Peyer's patch (tissue), 4 donors: ENCODE measurements at regions not wholly inside any gene's neighbourhood (a gene's known extent, or its start where the extent isn't known, plus 50 kb on each side); places are given as distances from the start of the nearest gene placed in this dataset.

Experiments
- DNase-seq, 3 donors: peaks; one replicate each; pipeline ENCODE4 v3.0.0-alpha.2; 2017 to 2019
- H3K27ac ChIP-seq, 4 donors: fragments of 200-600 bp; sonication (generic); one replicate each; pipeline ENCODE4 v1.5.1; 2016 to 2019
- H3K27me3 ChIP-seq, 2 donors: fragments of 200-600 bp; sonication (generic); one replicate each; pipeline ENCODE4 v1.5.1; 2019
- H3K36me3 ChIP-seq, 3 donors: fragments of 200-600 bp; sonication (generic); one replicate each; pipeline ENCODE4 v1.5.1; 2016 to 2019
- H3K4me1 ChIP-seq, 4 donors: fragments of 200-600 bp; sonication (generic); one replicate each; pipeline ENCODE4 v1.5.1; 2016 to 2019
- H3K4me3 ChIP-seq, 4 donors: fragments of 200-600 bp; sonication (generic); 1 replicate in 3 of 4; 2 replicates in 1 of 4; pipeline ENCODE4 v1.5.1; 2016 to 2019; ENCODE audit warnings: mild to moderate bottlenecking in 1 of 4
- H3K9me3 ChIP-seq, 4 donors: fragments of 200-600 bp; sonication (generic); one replicate each; pipeline ENCODE4 v1.5.1; 2016 to 2019; ENCODE audit warnings: mild to moderate bottlenecking in 1 of 4
- POLR2A ChIP-seq, 2 donors: fragments of 450-650 bp; IDR thresholded peaks; one replicate each; pipeline ENCODE4 v1.5.1; 2017; ENCODE audit warnings: antibody characterized with exemption in 2 of 2, mild to moderate bottlenecking in 2 of 2, moderate library complexity in 2 of 2
- TF ChIP-seq, protein P1 (sequence below), 6 experiments: fragments of 450-650 bp in 4 of 6; fragments of 200-600 bp in 2 of 6; sonication (generic) in 1 of 6; IDR thresholded peaks; one replicate each; pipeline ENCODE4 v1.5.1; 2017 to 2019; ENCODE audit warnings: antibody characterized with exemption in 6 of 6, mild to moderate bottlenecking in 3 of 6, moderate library complexity in 1 of 6

DNA sequence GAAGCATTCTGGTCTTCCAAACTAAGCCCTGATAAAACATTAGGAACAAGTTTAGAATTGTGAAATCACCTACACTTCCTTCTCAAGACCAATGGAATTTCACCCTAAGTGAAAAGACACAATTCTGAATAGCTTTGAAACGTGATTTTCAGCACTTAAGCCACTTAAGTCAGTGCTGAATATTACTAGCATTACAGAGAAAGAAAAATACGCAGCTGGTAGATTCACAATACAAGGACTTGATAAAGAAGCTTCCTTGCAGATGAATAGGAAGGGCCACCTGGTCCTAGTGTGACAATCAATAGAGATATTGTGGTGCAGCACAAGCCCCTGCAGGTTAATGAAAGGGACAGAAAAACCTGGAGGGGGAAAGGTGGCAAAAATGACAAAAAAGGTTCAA lies 353.1 kb upstream of the ALCAM start:
- Histone ChIP-seq H3K9me3 (no peaks in the 10 kb centered on the region), H3K27ac (no peak overlapping the region), H3K36me3 (no peaks in the 10 kb centered on the region), H3K27me3 (no peaks in the 10 kb centered on the region), H3K4me3 (no peak overlapping the region), H3K4me1 (no peaks in the 10 kb centered on the region)
- TF ChIP-seq POLR2A (IDR thresholded peaks at IDR 0.05), result no peak
- TF ChIP-seq, protein P1, sequence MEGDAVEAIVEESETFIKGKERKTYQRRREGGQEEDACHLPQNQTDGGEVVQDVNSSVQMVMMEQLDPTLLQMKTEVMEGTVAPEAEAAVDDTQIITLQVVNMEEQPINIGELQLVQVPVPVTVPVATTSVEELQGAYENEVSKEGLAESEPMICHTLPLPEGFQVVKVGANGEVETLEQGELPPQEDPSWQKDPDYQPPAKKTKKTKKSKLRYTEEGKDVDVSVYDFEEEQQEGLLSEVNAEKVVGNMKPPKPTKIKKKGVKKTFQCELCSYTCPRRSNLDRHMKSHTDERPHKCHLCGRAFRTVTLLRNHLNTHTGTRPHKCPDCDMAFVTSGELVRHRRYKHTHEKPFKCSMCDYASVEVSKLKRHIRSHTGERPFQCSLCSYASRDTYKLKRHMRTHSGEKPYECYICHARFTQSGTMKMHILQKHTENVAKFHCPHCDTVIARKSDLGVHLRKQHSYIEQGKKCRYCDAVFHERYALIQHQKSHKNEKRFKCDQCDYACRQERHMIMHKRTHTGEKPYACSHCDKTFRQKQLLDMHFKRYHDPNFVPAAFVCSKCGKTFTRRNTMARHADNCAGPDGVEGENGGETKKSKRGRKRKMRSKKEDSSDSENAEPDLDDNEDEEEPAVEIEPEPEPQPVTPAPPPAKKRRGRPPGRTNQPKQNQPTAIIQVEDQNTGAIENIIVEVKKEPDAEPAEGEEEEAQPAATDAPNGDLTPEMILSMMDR (IDR thresholded peaks at IDR 0.05), result no peak
- DNase-seq, result no peak

DNA sequence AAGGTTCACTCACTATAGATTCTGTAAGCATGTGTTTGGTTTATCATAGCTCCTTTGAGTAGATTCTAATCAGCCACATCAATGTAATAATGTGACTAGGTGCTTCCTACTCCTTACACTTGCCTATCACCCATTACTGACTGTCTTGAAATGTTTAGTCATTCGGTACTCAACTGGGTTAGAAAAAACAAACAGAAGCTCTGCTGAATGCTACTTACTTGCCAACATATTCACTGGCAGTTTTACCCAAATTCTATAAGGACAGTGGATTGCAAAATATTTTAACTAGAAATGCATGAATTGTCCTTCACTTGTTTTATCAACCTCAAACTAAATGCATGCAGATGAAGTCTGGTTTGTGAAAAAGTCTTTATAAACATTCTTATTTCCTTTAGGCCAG lies 352.1 kb upstream of the ALCAM start:
- DNase-seq, result no peak
- no peaks in the 10 kb centered on the region for H3K9me3 ChIP-seq
- H3K27ac ChIP-seq, result no peak overlapping the region
- H3K4me1 ChIP-seq, result no peaks in the 10 kb centered on the region
- no peak overlapping the region for H3K4me3 ChIP-seq
- H3K36me3 ChIP-seq, result no peaks in the 10 kb centered on the region
- TF ChIP-seq POLR2A (IDR thresholded peaks at IDR 0.05), result no peak
- TF ChIP-seq, protein P1 (IDR thresholded peaks at IDR 0.05), result no peak
- no peaks in the 10 kb centered on the region for H3K27me3 ChIP-seq

DNA sequence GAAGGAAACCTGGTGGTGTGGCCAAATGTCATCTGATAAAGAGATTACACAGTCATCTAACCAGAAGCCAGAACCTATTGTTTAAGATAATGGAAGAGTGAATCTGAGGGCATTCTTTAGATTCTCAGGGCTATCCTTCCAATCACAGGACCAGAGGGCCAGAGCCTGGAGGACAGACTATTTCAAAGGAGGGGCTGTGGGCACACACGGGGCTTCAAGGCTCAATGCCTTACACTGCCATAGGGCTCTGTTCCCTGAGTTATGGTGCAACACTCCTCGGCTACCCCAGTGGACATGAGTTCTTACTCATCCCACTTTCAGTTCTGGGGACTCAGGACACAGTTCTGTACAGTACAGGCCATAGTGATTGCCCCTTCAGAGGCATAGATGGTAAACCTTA lies 343.9 kb upstream of the ALCAM start:
- Histone ChIP-seq H3K4me3 (no peak overlapping the region), H3K27me3 (no peaks in the 10 kb centered on the region), H3K27ac (no peak overlapping the region), H3K36me3 (no peaks in the 10 kb centered on the region), H3K9me3 (no peaks in the 10 kb centered on the region), H3K4me1 (no peaks in the 10 kb centered on the region)
- no peak for TF ChIP-seq POLR2A (IDR thresholded peaks at IDR 0.05)
- TF ChIP-seq, protein P1 (IDR thresholded peaks at IDR 0.05), result no peak
- no peak for DNase-seq

DNA sequence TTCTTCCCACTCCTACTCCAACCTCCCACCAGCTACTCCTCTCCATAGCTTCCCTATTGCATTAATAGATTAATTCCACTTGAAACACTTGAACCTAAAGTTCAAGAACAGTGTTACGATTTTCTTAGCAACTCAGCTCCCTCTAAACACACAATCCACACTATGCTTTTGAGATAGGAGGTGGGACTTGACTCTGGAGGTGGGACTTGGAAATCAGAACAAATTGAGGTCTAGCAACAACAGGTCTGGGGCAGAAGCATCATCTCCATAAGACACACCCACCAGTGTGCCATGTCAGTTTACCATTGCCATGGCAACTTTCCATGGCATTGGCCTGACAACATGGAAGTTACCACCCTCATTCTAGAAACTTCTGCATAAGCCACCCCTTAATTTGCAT lies 336.5 kb upstream of the ALCAM start:
- Histone ChIP-seq H3K36me3 (no peaks in the 10 kb centered on the region), H3K4me3 (no peak overlapping the region), H3K4me1 (no peaks in the 10 kb centered on the region), H3K27me3 (no peaks in the 10 kb centered on the region), H3K27ac (no peak overlapping the region), H3K9me3 (no peaks in the 10 kb centered on the region)
- DNase-seq, result no peak
- TF ChIP-seq, protein P1 (IDR thresholded peaks at IDR 0.05), result no peak
- TF ChIP-seq POLR2A (IDR thresholded peaks at IDR 0.05), result no peak

DNA sequence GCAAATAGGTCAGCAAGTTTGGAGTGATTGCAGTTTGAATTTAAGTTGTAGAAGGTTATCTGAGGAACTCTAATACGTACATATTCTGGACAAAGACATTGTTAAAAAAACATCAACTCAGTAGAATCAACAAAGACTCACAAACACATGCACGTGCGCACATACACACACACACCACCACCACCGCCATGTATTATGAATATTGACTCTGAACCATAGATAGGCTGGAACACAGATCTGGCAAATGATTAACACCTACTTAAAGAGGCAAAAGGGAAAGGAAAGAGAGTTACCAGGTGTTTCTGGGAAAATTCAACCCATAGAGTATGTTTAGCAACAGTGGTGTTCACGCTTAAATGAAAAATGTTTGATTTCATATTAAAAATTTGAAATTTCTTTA lies 334.2 kb upstream of the ALCAM start:
- no peak for DNase-seq
- Histone ChIP-seq H3K4me1 (no peaks in the 10 kb centered on the region), H3K27ac (no peak overlapping the region), H3K36me3 (no peaks in the 10 kb centered on the region), H3K4me3 (no peak overlapping the region), H3K27me3 (no peaks in the 10 kb centered on the region), H3K9me3 (no peaks in the 10 kb centered on the region)
- TF ChIP-seq, protein P1 (IDR thresholded peaks at IDR 0.05), result no peak
- no peak for TF ChIP-seq POLR2A (IDR thresholded peaks at IDR 0.05)

DNA sequence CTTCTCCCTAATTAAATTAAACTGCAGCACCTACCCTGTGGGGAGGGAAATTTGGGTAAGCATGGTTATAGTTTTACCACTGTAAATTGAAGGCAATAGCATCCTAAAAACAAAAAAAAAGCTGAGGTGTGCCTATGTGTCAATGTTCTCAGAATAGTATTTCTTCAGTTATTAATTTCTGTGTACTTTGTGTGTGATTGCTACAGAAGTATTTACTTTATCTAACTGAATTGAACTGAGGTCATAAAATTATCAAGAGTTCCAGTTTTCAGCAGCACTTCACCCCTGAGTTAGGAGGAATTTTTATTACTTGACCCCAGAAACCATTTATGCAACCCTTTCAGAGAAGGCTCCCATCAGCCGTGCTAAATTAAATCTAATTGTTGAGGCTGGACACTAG lies 333.6 kb upstream of the ALCAM start:
- TF ChIP-seq, protein P1 (IDR thresholded peaks at IDR 0.05), result no peak
- TF ChIP-seq POLR2A (IDR thresholded peaks at IDR 0.05), result no peak
- no peak for DNase-seq
- no peak overlapping the region for H3K4me3 ChIP-seq
- no peaks in the 10 kb centered on the region for H3K9me3 ChIP-seq
- no peaks in the 10 kb centered on the region for H3K4me1 ChIP-seq
- H3K27ac ChIP-seq, result no peak overlapping the region
- H3K36me3 ChIP-seq, result no peaks in the 10 kb centered on the region
- no peaks in the 10 kb centered on the region for H3K27me3 ChIP-seq
